Thoracic aorta (tissue), 2 donors: ENCODE measurements at regions not wholly inside any gene's neighbourhood (a gene's known extent, or its start where the extent isn't known, plus 50 kb on each side); places are given as distances from the start of the nearest gene placed in this dataset.
"Not testable (repeated sequence)": the region's sequence is repeated elsewhere in the genome, so short reads cannot be mapped to it uniquely, and the experiment has no call there.

ENCODE experiments used
- ATAC-seq: fragments of 150-250 bp; one replicate; pipeline ENCODE4 v1.8.0; 2017; ENCODE audit warnings: low read depth; ENCODE audit not compliant: insufficient number of reproducible peaks, low FRiP score
- DNase-seq: peaks from one replicate; pipeline ENCODE4 v3.0.0-alpha.2; 2020; ENCODE audit warnings: low spot score
- H3K27ac ChIP-seq, 2 donors: fragments of 200-600 bp; sonication (generic); 1 replicate in 1 of 2; 2 replicates in 1 of 2; pipeline ENCODE4 v1.5.1; 2016; ENCODE audit warnings: mild to moderate bottlenecking in 2 of 2, moderate library complexity in 2 of 2
- H3K27me3 ChIP-seq: fragments of 200-600 bp; sonication (generic); replicated peaks from 2 replicates; pipeline ENCODE4 v1.6.0; 2016; ENCODE audit warnings: mild to moderate bottlenecking; ENCODE audit not compliant: insufficient read depth
- H3K36me3 ChIP-seq: fragments of 200-600 bp; sonication (generic); one replicate; pipeline ENCODE4 v1.5.1; 2016
- H3K4me1 ChIP-seq, 2 donors: fragments of 200-600 bp; sonication (generic); 1 replicate in 1 of 2; 2 replicates in 1 of 2; pipeline versions ENCODE4 v1.5.1 to v1.6.0; 2016; ENCODE audit warnings: low read depth in 2 of 2, mild to moderate bottlenecking in 1 of 2; ENCODE audit not compliant: control insufficient read depth in 1 of 2
- H3K4me3 ChIP-seq: fragments of 200-600 bp; sonication (generic); 2 replicates; pipeline ENCODE4 v1.5.1; 2016; ENCODE audit warnings: mild to moderate bottlenecking
- H3K9me3 ChIP-seq: fragments of 200-600 bp; sonication (generic); 2 replicates; pipeline ENCODE4 v1.5.1; 2016
- CTCF ChIP-seq: fragments of 200-600 bp; sonication (generic); IDR thresholded peaks from one replicate; pipeline ENCODE4 v1.5.1; 2019; ENCODE audit warnings: antibody characterized with exemption

GRCh38 chr13:81375709-81376108 lies 1034.8 kb upstream of the SPRY2 start:
- Histone ChIP-seq H3K27ac (no peak overlapping the region), H3K4me1 (no peaks in the 10 kb centered on the region), H3K4me3 (no peak overlapping the region), H3K27me3 (no peaks in the 10 kb centered on the region), H3K9me3 (no peaks in the 10 kb centered on the region), H3K36me3 (no peaks in the 10 kb centered on the region)
- ATAC-seq (no peak), DNase-seq (no peak)
- no peak for TF ChIP-seq CTCF

GRCh38 chr13:81362711-81363110 lies 1021.8 kb upstream of the SPRY2 start:
- not testable (repeated sequence) for H3K27me3 ChIP-seq, DNase-seq, H3K27ac ChIP-seq, H3K4me3 ChIP-seq, H3K36me3 ChIP-seq, ATAC-seq, H3K9me3 ChIP-seq, H3K4me1 ChIP-seq

- Histone ChIP-seq H3K4me1 (no peaks in the 10 kb centered on the region), H3K9me3 (no peaks in the 10 kb centered on the region), H3K27me3 (no peaks in the 10 kb centered on the region), H3K36me3 (no peaks in the 10 kb centered on the region), H3K4me3 (no peak overlapping the region), H3K27ac (no peak overlapping the region)
- ATAC-seq = no peak
- TF ChIP-seq CTCF = no peak
- no peak for DNase-seq
Measured at GRCh38 chr13:81350056-81350455, 1009.1 kb upstream of the SPRY2 start.

- H3K4me3 ChIP-seq, DNase-seq, H3K4me1 ChIP-seq, H3K27ac ChIP-seq, H3K27me3 ChIP-seq, H3K36me3 ChIP-seq, H3K9me3 ChIP-seq, ATAC-seq: not testable (repeated sequence)
Measured at GRCh38 chr13:81340118-81341069, 999.5 kb upstream of the SPRY2 start.

DNA sequence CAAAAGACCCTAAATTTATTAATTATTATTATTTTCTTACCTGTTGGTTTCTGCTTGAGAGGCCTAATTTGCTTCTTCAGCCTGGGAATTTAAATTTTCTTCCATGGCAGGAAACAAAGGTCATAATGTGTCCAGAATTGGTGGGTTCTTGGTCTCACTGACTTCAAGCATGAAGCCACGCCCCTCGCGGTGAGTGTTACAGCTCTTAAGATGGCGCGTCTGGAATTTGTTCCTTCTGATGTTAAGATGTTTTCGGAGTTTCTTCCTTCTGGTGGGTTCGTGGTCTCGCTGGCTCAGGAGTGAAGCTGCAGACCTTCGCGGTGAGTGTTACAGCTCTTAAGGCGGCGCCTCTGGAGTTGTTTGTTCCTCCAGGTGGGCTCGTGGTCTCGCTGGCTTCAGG lies 998.7 kb upstream of the SPRY2 start:
- not testable (repeated sequence) for H3K27ac ChIP-seq, H3K4me1 ChIP-seq, H3K9me3 ChIP-seq, H3K27me3 ChIP-seq, H3K36me3 ChIP-seq, DNase-seq, H3K4me3 ChIP-seq, ATAC-seq

DNA sequence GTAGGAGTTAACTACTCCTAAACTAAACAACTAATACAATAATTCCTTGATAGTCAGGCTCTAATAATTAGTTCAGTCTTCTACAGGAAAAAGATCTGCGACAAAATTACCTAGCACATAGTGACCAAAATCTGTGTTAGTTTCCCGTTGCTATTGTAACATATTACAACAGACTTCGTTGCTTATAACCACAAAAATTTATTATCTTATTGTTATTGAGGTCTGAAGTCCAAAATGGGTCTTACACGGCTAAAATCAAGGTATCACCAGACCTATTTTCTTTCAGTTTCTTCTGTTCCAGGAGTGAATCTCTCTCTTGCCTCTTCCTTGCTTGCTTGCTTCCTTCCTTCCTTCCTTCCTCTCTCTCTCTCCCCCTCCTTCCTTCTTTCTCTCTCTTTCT lies 993.6 kb upstream of the SPRY2 start:
- Histone ChIP-seq H3K27ac (no peak overlapping the region), H3K27me3 (no peaks in the 10 kb centered on the region), H3K4me1 (no peaks in the 10 kb centered on the region), H3K4me3 (no peak overlapping the region), H3K9me3 (no peaks in the 10 kb centered on the region), H3K36me3 (no peaks in the 10 kb centered on the region)
- ATAC-seq (no peak), DNase-seq (no peak)
- no peak for TF ChIP-seq CTCF
